ENCODE measurements at regions not wholly inside any gene's neighbourhood (a gene's known extent, or its start where the extent isn't known, plus 50 kb on each side); places are given as distances from the start of the nearest gene placed in this dataset.

DNA sequence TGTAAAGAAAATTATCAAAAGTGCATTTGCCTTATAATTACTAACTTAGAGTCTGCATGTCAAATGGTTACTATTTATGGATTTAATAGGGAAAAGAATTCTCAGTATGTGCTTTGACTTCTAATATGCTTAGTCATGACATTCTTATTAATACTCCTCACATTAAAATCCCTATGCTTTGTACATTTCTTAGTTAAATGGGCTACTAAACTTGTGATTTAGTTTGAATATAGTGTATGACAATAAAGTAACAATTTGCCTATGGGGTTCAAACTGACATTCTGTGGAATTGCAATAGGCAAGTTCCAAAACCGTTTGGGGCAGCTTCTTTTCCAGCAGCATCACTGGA is 361.9 kb upstream of the TMTC1 start:
- TF ChIP-seq EZH2 (IDR thresholded peaks at IDR 0.05; ENCODE audit: insufficient read depth, poor library complexity, severe bottlenecking) (no peak), EZH2phosphoT487 (IDR thresholded peaks at IDR 0.05; ENCODE audit: insufficient read depth, low read depth) (no peak)
